Activated CD8-positive, alpha-beta memory T cell treated with anti-CD3 and anti-CD28 coated beads, Interleukin-2, amount 10 ng/mL, durations not matched to agents 7 days and 5 days (primary cell): ENCODE measurements at regions not wholly inside any gene's neighbourhood (a gene's known extent, or its start where the extent isn't known, plus 50 kb on each side); places are given as distances from the start of the nearest gene placed in this dataset.

Source experiments
- ATAC-seq: fragments of 150-1000 bp; cut with Tn5 transposase; one replicate; pipeline ENCODE4 v1.10.0; 2021; ENCODE audit warnings: moderate library complexity
- CTCF ChIA-PET: fragments of 350-600 bp; sonication (Branson Sonifier 250); formaldehyde crosslinking; loops from one replicate; lab custom pipeline; 2021; ENCODE audit warnings: antibody characterized with exemption; lab: Charles Lee
- DNase-seq: peaks from one replicate; pipeline ENCODE4 v3.0.0-alpha.2; 2020
- H3K27ac Mint-ChIP-seq: one replicate; pipeline ENCODE4 v1.8.0; 2021; ENCODE audit warnings: mild to moderate bottlenecking, mixed read lengths
- H3K27me3 Mint-ChIP-seq: one replicate; pipeline ENCODE4 v1.8.0; 2021; ENCODE audit warnings: mixed read lengths
- H3K36me3 Mint-ChIP-seq: one replicate; pipeline ENCODE4 v1.8.0; 2021; ENCODE audit warnings: mild to moderate bottlenecking, mixed read lengths
- H3K4me1 Mint-ChIP-seq: one replicate; pipeline ENCODE4 v1.8.0; 2021; ENCODE audit warnings: mixed read lengths
- H3K4me3 Mint-ChIP-seq: one replicate; pipeline ENCODE4 v1.8.0; 2021; ENCODE audit warnings: mild to moderate bottlenecking, moderate library complexity, mixed read lengths
- H3K9me3 Mint-ChIP-seq: one replicate; pipeline ENCODE4 v1.8.0; 2022; ENCODE audit warnings: low read depth, mixed read lengths

DNA sequence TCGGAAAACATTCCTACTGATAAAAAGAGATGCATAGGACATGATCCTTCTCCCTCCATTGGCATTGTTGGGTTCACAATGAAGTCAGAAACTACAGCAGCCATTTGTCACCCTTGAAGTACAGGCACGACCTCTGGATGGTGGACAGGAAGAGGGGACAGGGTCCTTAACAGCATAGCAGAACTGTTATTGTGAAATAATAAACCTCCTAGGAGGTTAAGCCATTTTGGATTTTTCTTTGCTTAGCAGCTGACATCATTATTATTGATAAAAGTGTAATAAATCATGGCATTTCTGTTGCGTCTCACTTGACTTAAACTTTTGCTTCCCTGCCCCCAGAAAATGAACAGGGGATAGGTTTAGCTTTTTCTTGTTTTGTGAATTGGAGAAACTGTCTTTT lies 134.3 kb upstream of the SASH1 start:
- DNase-seq (no peak), ATAC-seq (no peak)
- H3K9me3 Mint-ChIP-seq = peaks cover 7% of the 10 kb centered on the region
- peaks cover 79% of the 10 kb centered on the region for H3K27me3 Mint-ChIP-seq
- H3K27ac Mint-ChIP-seq = no peak overlapping the region
- H3K4me3 Mint-ChIP-seq = no peak overlapping the region
- CTCF ChIA-PET = no interaction called here
- no peaks in the 10 kb centered on the region for H3K36me3 Mint-ChIP-seq
- H3K4me1 Mint-ChIP-seq = peaks cover 13% of the 10 kb centered on the region

DNA sequence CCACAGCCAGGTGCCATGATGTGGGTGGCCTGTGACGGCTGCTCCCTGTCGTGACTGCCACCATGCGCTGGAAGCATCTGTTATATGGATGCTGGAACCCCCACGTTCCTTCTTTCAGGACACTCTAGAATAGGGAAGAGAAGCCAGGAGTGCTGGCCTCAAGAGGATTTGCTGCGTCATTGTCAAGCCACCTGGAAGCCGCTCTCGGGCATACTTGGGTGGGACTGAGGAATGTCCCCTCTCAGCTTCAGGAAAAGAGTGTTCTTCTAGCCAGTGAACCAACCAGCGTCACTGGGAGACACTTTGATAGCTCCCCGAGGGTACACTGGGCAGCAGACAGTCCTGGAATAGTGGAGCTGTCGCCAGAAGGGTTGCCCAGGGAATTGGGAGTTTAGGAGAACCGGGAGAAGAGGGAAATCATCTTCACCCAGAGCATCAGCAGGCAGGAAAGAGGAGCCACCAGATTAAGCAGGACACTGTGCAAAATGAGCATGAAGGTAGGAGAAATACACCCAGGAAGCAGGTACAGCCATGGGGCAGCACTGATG lies 130.8 kb upstream of the SASH1 start:
- H3K36me3 Mint-ChIP-seq = no peaks in the 10 kb centered on the region
- DNase-seq (no peak), ATAC-seq (no peak)
- H3K9me3 Mint-ChIP-seq = no peaks in the 10 kb centered on the region
- no peak overlapping the region for H3K27ac Mint-ChIP-seq
- CTCF ChIA-PET = no interaction called here
- H3K4me3 Mint-ChIP-seq = no peak overlapping the region
- no peaks in the 10 kb centered on the region for H3K4me1 Mint-ChIP-seq
- H3K27me3 Mint-ChIP-seq = peaks cover 70% of the 10 kb centered on the region

DNA sequence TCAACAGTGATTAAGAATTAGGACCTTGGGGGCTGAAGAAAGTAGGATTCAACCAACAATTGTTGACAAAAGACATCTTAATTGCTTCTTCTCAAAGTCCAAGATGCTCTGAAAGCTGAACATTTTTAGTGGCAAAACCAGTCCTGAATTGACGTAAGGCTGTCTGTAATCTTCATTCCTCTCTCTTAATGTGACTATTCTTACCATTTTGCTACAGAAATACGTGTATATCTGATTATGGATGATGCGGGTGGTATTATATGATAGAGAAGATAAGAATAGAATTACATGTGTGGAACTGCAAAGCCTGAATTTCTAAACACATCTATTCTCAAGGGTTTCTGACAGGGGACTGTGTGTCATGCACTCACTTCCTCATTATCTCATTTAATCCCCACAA lies 130.3 kb upstream of the SASH1 start:
- Mint-ChIP-seq H3K27ac (no peak overlapping the region), H3K27me3 (peaks cover 70% of the 10 kb centered on the region), H3K4me3 (no peak overlapping the region), H3K4me1 (no peaks in the 10 kb centered on the region), H3K36me3 (no peaks in the 10 kb centered on the region), H3K9me3 (no peaks in the 10 kb centered on the region)
- ATAC-seq (no peak), DNase-seq (no peak)
- CTCF ChIA-PET = no interaction called here

DNA sequence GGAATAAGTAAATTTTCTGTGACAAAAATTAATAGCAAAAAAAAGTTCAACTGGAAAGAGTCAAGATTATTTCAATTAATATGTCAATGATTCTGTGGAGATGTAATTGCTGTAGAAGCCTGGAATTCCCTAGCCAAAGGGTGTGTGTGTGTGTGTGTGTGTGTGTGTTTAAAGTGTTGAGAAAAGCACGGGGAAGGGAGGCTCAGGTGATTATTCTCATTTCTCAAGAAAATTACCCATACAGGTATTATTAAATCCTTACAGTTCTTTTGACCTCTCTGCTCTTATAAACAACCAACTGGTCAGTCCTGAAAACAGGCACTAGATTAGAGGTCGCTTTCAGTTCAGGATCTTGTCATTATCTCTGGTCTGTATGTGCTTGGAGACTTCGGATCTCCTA lies 129.3 kb upstream of the SASH1 start:
- DNase-seq (no peak), ATAC-seq (no peak)
- Mint-ChIP-seq H3K36me3 (no peaks in the 10 kb centered on the region), H3K4me1 (no peaks in the 10 kb centered on the region), H3K9me3 (no peaks in the 10 kb centered on the region), H3K27me3 (peaks cover 67% of the 10 kb centered on the region), H3K4me3 (no peak overlapping the region), H3K27ac (no peak overlapping the region)
- CTCF ChIA-PET = no interaction called here

DNA sequence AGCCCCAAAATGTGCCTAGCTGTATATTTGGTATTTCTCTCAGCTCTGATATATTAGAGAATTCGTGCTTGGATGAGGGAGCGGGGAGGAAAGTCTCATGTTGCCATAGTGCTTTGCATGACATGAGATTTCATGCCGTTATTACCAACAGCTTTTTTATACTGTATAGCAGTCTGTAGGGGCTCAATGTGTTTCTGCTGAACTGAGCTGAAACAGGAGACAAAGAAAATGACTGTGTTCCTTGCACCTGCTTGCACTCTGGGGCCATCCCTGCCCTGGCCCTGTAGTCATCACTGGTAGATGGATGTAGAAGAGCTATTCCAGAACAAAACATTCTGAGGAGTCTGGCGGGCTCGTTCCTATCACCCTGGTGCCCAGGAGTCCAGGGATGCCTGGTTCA lies 128.0 kb upstream of the SASH1 start:
- CTCF ChIA-PET = no interaction called here
- H3K9me3 Mint-ChIP-seq = no peaks in the 10 kb centered on the region
- no peak for ATAC-seq
- no peak for DNase-seq
- H3K4me3 Mint-ChIP-seq = no peak overlapping the region
- H3K36me3 Mint-ChIP-seq = no peaks in the 10 kb centered on the region
- H3K4me1 Mint-ChIP-seq = no peaks in the 10 kb centered on the region
- no peak overlapping the region for H3K27ac Mint-ChIP-seq
- H3K27me3 Mint-ChIP-seq = peaks cover 67% of the 10 kb centered on the region

DNA sequence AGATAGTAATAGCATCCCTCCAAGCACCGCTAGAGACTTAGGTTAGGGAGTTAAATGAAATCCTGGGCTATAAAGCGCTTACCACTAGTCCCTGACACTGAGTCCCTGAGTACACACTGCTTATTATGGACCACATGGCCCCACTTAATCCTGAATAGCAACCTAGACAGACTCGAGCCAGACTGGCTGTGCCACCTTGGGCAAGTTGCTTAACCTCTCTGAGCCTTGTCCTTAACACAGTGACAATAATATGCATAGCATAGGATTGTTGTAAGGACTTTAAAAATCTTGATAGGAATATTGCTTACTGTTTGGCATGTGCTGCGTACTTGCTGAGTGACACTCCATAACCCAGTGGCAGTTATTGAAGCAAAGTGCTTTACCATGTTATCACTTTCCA lies 125.6 kb upstream of the SASH1 start:
- Mint-ChIP-seq H3K4me3 (no peak overlapping the region), H3K36me3 (no peaks in the 10 kb centered on the region), H3K9me3 (no peaks in the 10 kb centered on the region), H3K4me1 (no peaks in the 10 kb centered on the region), H3K27ac (no peak overlapping the region), H3K27me3 (peaks cover 66% of the 10 kb centered on the region)
- CTCF ChIA-PET = no interaction called here
- DNase-seq (no peak), ATAC-seq (no peak)

DNA sequence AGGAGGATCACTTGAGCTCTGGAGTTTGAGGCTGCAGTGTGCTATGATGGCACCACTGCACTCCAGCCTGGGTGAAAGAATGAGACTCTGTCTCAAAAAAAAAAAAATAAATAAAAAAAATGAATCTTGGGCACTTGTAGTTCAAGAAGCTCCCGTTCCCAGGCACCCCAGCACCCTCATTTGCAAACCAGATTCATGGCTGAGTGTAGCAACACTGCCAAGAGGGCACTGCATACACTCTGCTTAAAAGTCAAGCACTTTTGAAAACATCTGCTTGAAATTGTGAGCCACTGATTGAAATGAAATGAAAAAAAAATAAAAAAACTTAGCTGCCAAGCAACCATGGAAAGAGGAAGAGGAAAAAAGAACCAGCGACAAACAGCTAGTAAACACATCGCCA lies 124.7 kb upstream of the SASH1 start:
- no peak for DNase-seq
- CTCF ChIA-PET = no interaction called here
- H3K4me3 Mint-ChIP-seq = no peak overlapping the region
- no peak for ATAC-seq
- no peaks in the 10 kb centered on the region for H3K36me3 Mint-ChIP-seq
- H3K27ac Mint-ChIP-seq = no peak overlapping the region
- H3K4me1 Mint-ChIP-seq = no peaks in the 10 kb centered on the region
- no peaks in the 10 kb centered on the region for H3K9me3 Mint-ChIP-seq
- peaks cover 64% of the 10 kb centered on the region for H3K27me3 Mint-ChIP-seq

DNA sequence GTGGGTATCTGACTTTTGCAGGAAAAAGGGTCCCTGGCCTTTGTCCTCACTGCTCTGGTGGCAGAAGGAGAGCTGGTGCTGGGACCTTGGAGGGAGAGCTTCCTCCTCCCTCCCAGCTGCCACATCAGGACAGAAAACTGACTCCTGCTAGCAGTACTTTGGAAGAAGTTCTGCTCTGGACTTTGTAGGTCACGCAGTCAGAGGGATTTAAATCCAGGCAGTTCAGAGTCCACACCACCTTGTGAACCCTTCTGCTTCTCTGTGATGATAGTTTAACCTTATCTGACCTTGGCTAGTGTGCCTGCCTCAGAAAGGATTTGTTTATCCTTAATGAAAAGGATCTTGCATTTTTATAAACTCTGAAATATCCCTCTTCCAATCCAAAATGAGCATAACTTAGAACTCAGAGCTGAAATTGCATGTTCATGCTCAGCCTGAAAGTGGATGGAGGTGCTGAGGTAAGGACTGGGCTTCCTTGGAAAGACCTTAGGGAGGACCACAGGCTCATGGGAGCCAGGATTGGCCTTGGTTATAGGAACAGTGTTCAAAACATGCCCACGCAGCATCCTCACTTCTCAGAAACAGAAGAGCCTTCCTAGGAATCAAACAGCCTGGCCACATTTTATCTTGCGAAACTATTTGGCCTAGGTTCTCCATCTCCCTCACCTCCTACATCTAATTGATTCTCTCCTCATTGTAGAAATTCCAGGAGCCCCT lies 123.9 kb upstream of the SASH1 start:
- ATAC-seq (no peak), DNase-seq (no peak)
- no peaks in the 10 kb centered on the region for H3K9me3 Mint-ChIP-seq
- peaks cover 57% of the 10 kb centered on the region for H3K27me3 Mint-ChIP-seq
- no peak overlapping the region for H3K4me3 Mint-ChIP-seq
- CTCF ChIA-PET = no interaction called here
- no peaks in the 10 kb centered on the region for H3K36me3 Mint-ChIP-seq
- H3K4me1 Mint-ChIP-seq = no peaks in the 10 kb centered on the region
- no peak overlapping the region for H3K27ac Mint-ChIP-seq

DNA sequence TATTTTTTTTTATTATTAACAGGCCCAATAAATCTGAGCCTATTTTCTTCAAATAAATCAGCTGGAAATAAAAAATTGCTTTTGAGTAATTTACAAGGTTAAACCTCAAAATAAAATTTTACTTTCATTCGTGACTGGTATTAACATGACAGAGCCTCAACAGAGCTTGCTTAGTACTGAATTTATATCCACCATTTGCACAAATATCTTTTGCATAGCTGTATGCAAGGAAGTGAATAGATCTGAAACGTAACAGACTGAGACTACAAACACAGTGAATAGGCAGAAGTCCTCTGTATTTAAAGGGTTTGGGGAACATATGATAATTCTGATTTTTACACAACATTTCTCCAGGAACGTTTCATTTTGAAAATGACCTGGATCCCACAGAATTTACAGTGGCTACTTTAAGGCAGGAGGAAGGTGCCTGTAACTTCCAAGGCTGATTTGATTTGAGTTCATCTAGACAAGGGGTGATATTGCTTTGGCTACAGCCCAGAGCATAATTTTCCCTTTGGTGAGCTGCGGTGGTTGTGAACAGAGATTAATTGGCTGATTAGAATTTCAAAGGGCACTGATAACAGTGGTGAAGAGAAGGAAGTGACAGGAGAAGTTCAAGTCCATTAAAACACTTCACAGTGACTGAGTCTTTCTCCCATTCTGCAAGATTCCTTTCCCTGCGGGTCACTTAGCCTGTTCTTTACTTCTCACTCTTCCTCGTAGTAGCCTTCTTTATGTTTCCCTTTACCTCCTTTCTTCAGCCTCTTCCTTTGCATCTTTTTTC lies 121.2 kb upstream of the SASH1 start:
- H3K4me1 Mint-ChIP-seq = no peaks in the 10 kb centered on the region
- no peaks in the 10 kb centered on the region for H3K9me3 Mint-ChIP-seq
- no peak for DNase-seq
- no peak overlapping the region for H3K27ac Mint-ChIP-seq
- peaks cover 51% of the 10 kb centered on the region for H3K27me3 Mint-ChIP-seq
- CTCF ChIA-PET = no interaction called here
- no peaks in the 10 kb centered on the region for H3K36me3 Mint-ChIP-seq
- ATAC-seq = no peak
- no peak overlapping the region for H3K4me3 Mint-ChIP-seq

DNA sequence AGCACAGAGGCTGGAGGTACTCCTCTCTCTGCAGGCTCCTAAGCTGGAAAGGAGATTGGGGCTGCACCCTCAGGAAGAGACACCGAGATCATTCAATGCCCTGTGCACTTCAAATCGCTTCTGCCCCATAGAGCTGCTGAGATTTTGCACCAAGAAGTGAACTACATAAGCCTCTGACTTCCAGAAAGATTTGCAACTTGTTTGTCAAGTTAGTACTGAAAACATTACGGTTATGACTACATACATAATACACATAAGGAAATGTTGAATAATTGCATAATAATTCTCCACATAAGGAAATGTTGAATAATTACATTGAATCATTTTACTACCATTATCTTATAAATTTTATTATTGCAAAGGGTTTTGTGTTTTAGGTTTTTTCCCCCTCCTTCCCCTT lies 120.3 kb upstream of the SASH1 start:
- no peaks in the 10 kb centered on the region for H3K9me3 Mint-ChIP-seq
- CTCF ChIA-PET = no interaction called here
- no peak overlapping the region for H3K4me3 Mint-ChIP-seq

DNA sequence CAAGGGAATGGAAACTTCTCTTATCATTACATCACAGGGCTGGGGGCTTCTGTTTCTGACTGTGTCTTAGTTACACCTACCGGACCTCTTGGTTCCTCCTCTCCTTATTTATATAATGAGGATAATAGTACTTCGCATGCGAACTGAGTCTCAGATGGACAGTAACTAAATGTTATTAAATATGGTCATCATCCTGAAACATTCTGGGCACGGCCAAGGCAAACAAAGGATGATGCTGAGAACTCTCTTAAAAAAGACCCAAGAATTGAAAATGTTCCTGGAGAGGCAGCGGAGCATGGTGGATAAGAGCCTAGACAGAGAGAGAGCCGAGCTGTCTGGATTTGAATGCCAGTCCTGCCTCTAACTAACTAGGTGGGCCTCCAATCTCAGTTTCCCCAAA lies 119.8 kb upstream of the SASH1 start:
- Mint-ChIP-seq H3K4me3 (no peak overlapping the region), H3K27ac (no peak overlapping the region), H3K27me3 (peaks cover 53% of the 10 kb centered on the region), H3K4me1 (no peaks in the 10 kb centered on the region), H3K9me3 (no peaks in the 10 kb centered on the region), H3K36me3 (no peaks in the 10 kb centered on the region)
- DNase-seq (no peak), ATAC-seq (no peak)
- CTCF ChIA-PET = no interaction called here

More for the DNA sequence above, 120.3 kb upstream of the SASH1 start:
- H3K27me3 Mint-ChIP-seq = peaks cover 50% of the 10 kb centered on the region
- DNase-seq (no peak), ATAC-seq (no peak)
- H3K4me1 Mint-ChIP-seq = no peaks in the 10 kb centered on the region
- no peaks in the 10 kb centered on the region for H3K36me3 Mint-ChIP-seq
- H3K27ac Mint-ChIP-seq = no peak overlapping the region

DNA sequence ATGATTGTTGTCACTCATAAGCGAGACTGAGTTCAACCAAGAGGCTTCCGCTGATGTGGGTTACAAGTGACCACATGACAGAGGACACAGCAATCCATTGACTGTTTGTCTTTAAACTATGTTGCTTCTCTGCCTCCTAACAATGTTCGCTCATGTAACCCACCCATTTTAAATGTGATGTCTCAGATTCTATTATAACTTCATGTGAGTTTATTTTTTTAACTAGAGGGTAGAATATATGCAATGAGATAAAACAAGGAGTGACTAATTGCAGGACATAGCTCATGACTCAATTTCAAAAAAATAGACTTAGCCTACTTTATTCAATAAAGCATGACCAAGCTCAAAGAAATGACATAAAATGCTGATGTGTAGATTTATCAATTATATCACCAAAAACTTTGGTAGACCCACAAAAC lies 119.2 kb upstream of the SASH1 start:
- H3K36me3 Mint-ChIP-seq = no peaks in the 10 kb centered on the region
- H3K4me1 Mint-ChIP-seq = no peaks in the 10 kb centered on the region
- peaks cover 47% of the 10 kb centered on the region for H3K27me3 Mint-ChIP-seq
- no peak for ATAC-seq
- no peak for DNase-seq
- no peak overlapping the region for H3K4me3 Mint-ChIP-seq
- CTCF ChIA-PET = no interaction called here
- no peak overlapping the region for H3K27ac Mint-ChIP-seq
- H3K9me3 Mint-ChIP-seq = no peaks in the 10 kb centered on the region

DNA sequence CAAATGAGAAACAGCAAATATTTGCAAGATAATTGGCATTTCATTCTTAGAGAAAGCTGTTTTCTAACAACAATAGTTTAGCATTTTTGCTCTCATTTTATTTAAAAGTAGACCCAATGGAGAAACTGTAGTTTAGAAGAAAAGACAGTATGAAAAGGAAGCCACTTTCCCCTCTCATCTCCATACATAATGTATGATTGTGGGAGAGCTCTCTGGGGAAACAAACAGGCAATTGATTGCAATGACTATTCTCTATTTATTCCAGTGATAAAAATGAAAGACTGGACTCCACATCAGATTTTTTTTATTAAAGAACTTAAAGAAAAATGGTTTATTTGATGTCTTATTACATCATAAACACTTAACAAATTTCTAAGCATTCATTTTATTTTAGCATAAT lies 116.8 kb upstream of the SASH1 start:
- peaks cover 28% of the 10 kb centered on the region for H3K27me3 Mint-ChIP-seq
- H3K4me3 Mint-ChIP-seq = no peak overlapping the region
- ATAC-seq (no peak), DNase-seq (no peak)
- no peaks in the 10 kb centered on the region for H3K4me1 Mint-ChIP-seq
- no peaks in the 10 kb centered on the region for H3K9me3 Mint-ChIP-seq
- H3K27ac Mint-ChIP-seq = no peak overlapping the region
- CTCF ChIA-PET = interaction anchor here (0.6 kb wide), 1 partner anchor 151 kb away, joined by 3 read pairs; no protein-coding TSS in a partner anchor
- H3K36me3 Mint-ChIP-seq = no peaks in the 10 kb centered on the region

DNA sequence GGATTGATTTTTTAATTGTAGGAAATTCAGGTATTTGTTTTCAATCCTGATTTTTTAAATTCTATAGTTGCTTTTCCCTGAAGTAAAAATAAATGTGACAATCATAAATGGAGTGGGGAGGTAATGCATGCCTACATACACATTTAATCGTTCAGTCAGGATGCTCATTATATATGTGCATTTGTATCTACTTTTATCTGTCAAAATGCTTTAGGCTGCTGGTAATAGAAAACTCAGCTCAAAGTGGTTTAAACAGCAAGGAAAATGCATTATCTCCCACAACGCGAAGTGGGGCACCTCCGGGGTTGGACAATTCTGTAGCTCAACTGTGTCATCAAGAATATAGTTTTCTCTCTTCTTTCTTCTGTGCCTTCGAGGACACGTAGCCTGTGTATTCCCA lies 116.4 kb upstream of the SASH1 start:
- H3K4me3 Mint-ChIP-seq = no peak overlapping the region
- H3K4me1 Mint-ChIP-seq = no peaks in the 10 kb centered on the region
- CTCF ChIA-PET = interaction anchor here (0.6 kb wide), 1 partner anchor 151 kb away, joined by 3 read pairs; no protein-coding TSS in a partner anchor
- no peaks in the 10 kb centered on the region for H3K36me3 Mint-ChIP-seq
- ATAC-seq = no peak
- H3K27ac Mint-ChIP-seq = no peak overlapping the region
- H3K9me3 Mint-ChIP-seq = no peaks in the 10 kb centered on the region
- H3K27me3 Mint-ChIP-seq = peaks cover 25% of the 10 kb centered on the region
- DNase-seq = no peak
